ENCODE measurements at regions not wholly inside any gene's neighbourhood (a gene's known extent, or its start where the extent isn't known, plus 50 kb on each side); places are given as distances from the start of the nearest gene placed in this dataset.

DNA sequence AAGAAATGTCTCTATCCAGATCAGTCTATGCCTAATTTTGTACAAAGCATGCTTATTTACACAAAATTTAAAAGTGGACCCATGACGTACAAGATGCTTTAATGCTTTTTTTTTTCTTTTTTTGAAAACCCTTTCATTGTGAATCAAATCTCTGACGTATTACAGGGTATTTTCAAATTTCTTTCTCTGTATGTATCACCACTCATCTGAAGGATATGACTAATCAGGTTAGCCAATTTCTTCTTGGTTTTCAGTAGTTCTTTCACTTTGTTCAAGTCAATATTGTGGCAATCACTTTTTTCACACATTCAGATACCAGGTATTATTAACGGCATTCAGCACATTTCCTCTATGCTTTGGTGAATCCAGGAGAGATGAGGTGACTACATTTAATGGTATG lies 685.3 kb downstream of the TRHDE start:
- no peak overlapping the region for H3K4me3 ChIP-seq (ENCODE audit: low read depth, low read length)
- CTCF ChIA-PET: no interaction called here
- no peaks in the 10 kb centered on the region for H3K27me3 ChIP-seq (ENCODE audit: control insufficient read depth, insufficient read depth, low read length)
- TF ChIP-seq, protein P1, sequence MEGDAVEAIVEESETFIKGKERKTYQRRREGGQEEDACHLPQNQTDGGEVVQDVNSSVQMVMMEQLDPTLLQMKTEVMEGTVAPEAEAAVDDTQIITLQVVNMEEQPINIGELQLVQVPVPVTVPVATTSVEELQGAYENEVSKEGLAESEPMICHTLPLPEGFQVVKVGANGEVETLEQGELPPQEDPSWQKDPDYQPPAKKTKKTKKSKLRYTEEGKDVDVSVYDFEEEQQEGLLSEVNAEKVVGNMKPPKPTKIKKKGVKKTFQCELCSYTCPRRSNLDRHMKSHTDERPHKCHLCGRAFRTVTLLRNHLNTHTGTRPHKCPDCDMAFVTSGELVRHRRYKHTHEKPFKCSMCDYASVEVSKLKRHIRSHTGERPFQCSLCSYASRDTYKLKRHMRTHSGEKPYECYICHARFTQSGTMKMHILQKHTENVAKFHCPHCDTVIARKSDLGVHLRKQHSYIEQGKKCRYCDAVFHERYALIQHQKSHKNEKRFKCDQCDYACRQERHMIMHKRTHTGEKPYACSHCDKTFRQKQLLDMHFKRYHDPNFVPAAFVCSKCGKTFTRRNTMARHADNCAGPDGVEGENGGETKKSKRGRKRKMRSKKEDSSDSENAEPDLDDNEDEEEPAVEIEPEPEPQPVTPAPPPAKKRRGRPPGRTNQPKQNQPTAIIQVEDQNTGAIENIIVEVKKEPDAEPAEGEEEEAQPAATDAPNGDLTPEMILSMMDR (IDR thresholded peaks at IDR 0.05; ENCODE audit: low read depth, low read length): no peak
- peaks cover 4% of the 10 kb centered on the region; the same call in 1 of the 2 replicates for H3K9me3 ChIP-seq (ENCODE audit: control insufficient read depth, insufficient read depth, low read length)
- DNase-seq (ENCODE audit: low read depth, low spot score): no peak
- H3K27ac ChIP-seq (ENCODE audit: low read depth, low read length): no peak overlapping the region
- POLR2A ChIA-PET: no interaction called here

DNA sequence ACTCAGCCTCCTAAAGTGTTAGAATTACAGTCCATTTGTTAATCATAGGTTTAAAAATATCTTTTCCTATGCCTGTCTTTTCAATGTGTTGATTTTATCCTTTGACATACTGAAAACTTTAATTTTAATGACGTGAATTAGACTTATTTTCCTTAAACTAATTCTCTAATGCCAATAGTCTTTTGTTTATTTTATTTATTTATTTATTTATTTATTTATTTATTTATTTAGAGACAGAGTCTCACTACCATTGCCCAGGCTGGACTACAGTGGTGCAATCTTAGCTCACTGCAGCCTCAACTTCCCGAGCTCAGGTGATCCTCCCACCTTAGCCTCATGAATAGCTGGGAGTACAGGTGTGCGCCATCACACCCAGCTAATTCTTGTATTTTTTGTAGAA lies 694.5 kb downstream of the TRHDE start:
- Histone ChIP-seq H3K27ac (ENCODE audit: low read depth, low read length) (no peak overlapping the region), H3K4me3 (ENCODE audit: low read depth, low read length) (no peak overlapping the region), H3K9me3 (ENCODE audit: control insufficient read depth, insufficient read depth, low read length) (peaks cover 4% of the 10 kb centered on the region; the same call in 1 of the 2 replicates), H3K27me3 (ENCODE audit: control insufficient read depth, insufficient read depth, low read length) (no peaks in the 10 kb centered on the region)
- DNase-seq (ENCODE audit: low read depth, low spot score): no peak
- ChIA-PET CTCF (no interaction called here), POLR2A (no interaction called here)
- TF ChIP-seq, protein P1 (IDR thresholded peaks at IDR 0.05; ENCODE audit: low read depth, low read length): no peak

DNA sequence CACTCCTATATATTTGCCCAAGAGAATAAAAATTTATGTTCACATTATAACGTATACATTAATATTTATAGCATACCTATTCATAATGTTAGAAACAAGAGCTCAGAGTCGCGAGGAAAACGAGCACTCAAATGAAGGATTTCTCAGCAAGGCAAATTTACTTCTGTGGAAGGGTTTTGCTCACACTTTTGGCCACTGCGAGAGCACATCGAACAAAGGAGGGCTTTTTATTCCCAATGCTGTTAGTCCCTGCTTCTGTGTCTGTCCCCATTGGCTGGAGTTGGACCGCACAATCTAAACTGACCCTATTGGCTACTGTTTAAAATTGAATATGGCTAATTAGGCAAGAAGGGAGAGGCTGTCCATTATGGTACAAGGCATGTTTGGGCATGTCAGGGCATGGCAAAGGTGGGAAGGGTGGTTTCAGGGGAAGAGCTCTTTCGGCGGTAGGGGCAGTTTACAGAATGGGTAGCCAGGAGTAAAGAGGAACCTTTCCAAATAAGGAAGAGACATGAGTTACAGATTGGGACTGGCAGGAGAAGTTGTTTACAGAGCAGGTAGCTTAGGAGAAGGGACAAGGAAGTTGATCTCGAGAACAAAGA lies 702.9 kb downstream of the TRHDE start:
- ChIA-PET CTCF (no interaction called here), POLR2A (no interaction called here)
- Histone ChIP-seq H3K9me3 (ENCODE audit: control insufficient read depth, insufficient read depth, low read length) (peaks cover 10% of the 10 kb centered on the region; the same call in 1 of the 2 replicates), H3K27ac (ENCODE audit: low read depth, low read length) (no peak overlapping the region), H3K4me3 (ENCODE audit: low read depth, low read length) (no peak overlapping the region), H3K27me3 (ENCODE audit: control insufficient read depth, insufficient read depth, low read length) (no peaks in the 10 kb centered on the region)
- DNase-seq (ENCODE audit: low read depth, low spot score): no peak
- TF ChIP-seq, protein P1 (IDR thresholded peaks at IDR 0.05; ENCODE audit: low read depth, low read length): no peak

DNA sequence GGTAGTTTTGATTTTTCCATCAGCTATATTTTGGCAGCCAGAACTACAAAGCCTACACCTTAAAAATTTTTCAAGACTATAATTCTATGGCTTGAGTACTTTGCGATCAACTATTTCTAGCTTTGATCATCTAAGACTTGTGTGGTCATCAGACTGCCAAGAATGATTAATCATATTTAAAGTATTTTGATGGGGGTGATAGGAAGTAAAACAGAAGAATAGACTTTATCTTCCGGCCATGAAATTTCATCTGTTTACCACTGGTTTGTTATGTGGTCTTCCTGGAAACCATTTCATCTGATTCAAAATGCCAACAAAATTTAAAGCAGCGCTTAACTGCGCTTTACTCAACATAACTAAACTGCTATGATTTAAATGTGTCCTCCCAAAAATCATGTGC lies 706.8 kb downstream of the TRHDE start:
- POLR2A ChIA-PET: no interaction called here
- Histone ChIP-seq H3K9me3 (ENCODE audit: control insufficient read depth, insufficient read depth, low read length) (peaks cover 6% of the 10 kb centered on the region; the same call in 1 of the 2 replicates), H3K4me3 (ENCODE audit: low read depth, low read length) (no peak overlapping the region), H3K27me3 (ENCODE audit: control insufficient read depth, insufficient read depth, low read length) (no peaks in the 10 kb centered on the region), H3K27ac (ENCODE audit: low read depth, low read length) (no peak overlapping the region)
- no peak for DNase-seq (ENCODE audit: low read depth, low spot score)
- TF ChIP-seq, protein P1 (IDR thresholded peaks at IDR 0.05; ENCODE audit: low read depth, low read length): no peak
- CTCF ChIA-PET: no interaction called here

DNA sequence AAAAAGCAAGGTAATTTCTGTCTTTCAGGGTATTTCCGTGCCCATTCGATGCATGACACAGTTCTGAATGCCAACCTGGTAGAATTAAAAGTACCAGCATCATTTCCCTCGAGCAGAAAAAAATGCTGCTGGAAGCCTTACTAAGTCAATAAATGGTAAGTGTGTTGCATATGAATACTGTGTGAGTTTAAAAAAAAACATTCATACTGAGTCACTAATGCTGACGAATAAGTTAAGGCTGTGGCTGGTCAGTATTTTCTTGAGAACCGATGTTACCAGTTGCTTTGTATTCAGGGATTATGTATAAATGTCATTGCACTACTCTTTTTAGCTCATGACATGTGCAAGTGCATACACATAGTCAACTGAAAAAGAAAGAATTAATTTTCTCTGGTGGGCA lies 710.2 kb downstream of the TRHDE start:
- ChIA-PET POLR2A (no interaction called here), CTCF (interaction anchor here (0.6 kb wide), 1 partner anchor 1554 kb away, joined by 4 read pairs; no protein-coding TSS in a partner anchor)
- H3K4me3 ChIP-seq (ENCODE audit: low read depth, low read length): no peak overlapping the region
- no peak overlapping the region for H3K27ac ChIP-seq (ENCODE audit: low read depth, low read length)
- no peaks in the 10 kb centered on the region; the same call in 1 of the 2 replicates for H3K9me3 ChIP-seq (ENCODE audit: control insufficient read depth, insufficient read depth, low read length)
- H3K27me3 ChIP-seq (ENCODE audit: control insufficient read depth, insufficient read depth, low read length): no peaks in the 10 kb centered on the region
- no peak for DNase-seq (ENCODE audit: low read depth, low spot score)
- TF ChIP-seq, protein P1 (IDR thresholded peaks at IDR 0.05; ENCODE audit: low read depth, low read length): no peak

Measured in AG04450 (cell line).